CD4-positive, CD25-positive, alpha-beta regulatory T cell (primary cell): ENCODE measurements at regions not wholly inside any gene's neighbourhood (a gene's known extent, or its start where the extent isn't known, plus 50 kb on each side); places are given as distances from the start of the nearest gene placed in this dataset.
"Not testable (repeated sequence)": the region's sequence is repeated elsewhere in the genome, so short reads cannot be mapped to it uniquely, and the experiment has no call there.

Experiments used
- ATAC-seq, 2 donors: fragments of 150-1000 bp; cut with Tn5 transposase; one replicate each; pipeline ENCODE4 v1.10.0; 2021; ENCODE audit warnings: low read depth in 2 of 2, moderate number of reproducible peaks in 2 of 2, moderate library complexity in 1 of 2
- DNase-seq, 3 donors: peaks; one replicate each; pipeline versions ENCODE4 v3.0.0 to v3.0.0-alpha.2; 2012 to 2022; ENCODE audit warnings: mixed read lengths in 1 of 3
- H3K27ac ChIP-seq: one replicate; pipeline ENCODE4 v1.7.0; 2013; ENCODE audit warnings: mild to moderate bottlenecking, low read length; ENCODE audit not compliant: insufficient read depth, poor library complexity, severe bottlenecking
- H3K27me3 ChIP-seq: one replicate; pipeline ENCODE4 v1.7.0; 2013; ENCODE audit warnings: low read length; ENCODE audit not compliant: control insufficient read depth, insufficient read depth
- H3K36me3 ChIP-seq: one replicate; pipeline ENCODE4 v1.7.0; 2013; ENCODE audit warnings: mild to moderate bottlenecking, low read length, moderate library complexity; ENCODE audit not compliant: control insufficient read depth, insufficient read depth
- H3K4me1 ChIP-seq: 2 replicates; pipeline ENCODE4 v1.7.0; 2013; ENCODE audit warnings: mild to moderate bottlenecking, low read length; ENCODE audit not compliant: insufficient read depth, control insufficient read depth, poor library complexity, severe bottlenecking
- H3K4me3 ChIP-seq: one replicate; pipeline ENCODE4 v1.7.0; 2013; ENCODE audit warnings: low read depth, mild to moderate bottlenecking, low read length, moderate library complexity
- H3K9me3 ChIP-seq, 2 experiments: 1 replicate in 1 of 2; 2 replicates in 1 of 2; pipeline ENCODE4 v1.7.0; 2013; ENCODE audit warnings: low read length in 2 of 2, mild to moderate bottlenecking in 1 of 2, moderate library complexity in 1 of 2; ENCODE audit not compliant: control insufficient read depth in 2 of 2
- H3K27ac Mint-ChIP-seq, 3 donors: one replicate each; pipeline ENCODE4 v1.8.0; 2020 to 2022; ENCODE audit warnings: mild to moderate bottlenecking in 3 of 3, mixed read lengths in 3 of 3, moderate library complexity in 2 of 3
- H3K27me3 Mint-ChIP-seq: one replicate; pipeline ENCODE4 v1.8.0; 2022; ENCODE audit warnings: mild to moderate bottlenecking, mixed read lengths
- H3K36me3 Mint-ChIP-seq: one replicate; pipeline ENCODE4 v1.8.0; 2020; ENCODE audit warnings: mixed read lengths
- H3K4me1 Mint-ChIP-seq, 4 donors: one replicate each; pipeline ENCODE4 v1.8.0; 2020 to 2022; ENCODE audit warnings: mixed read lengths in 4 of 4, mild to moderate bottlenecking in 1 of 4
- H3K4me3 Mint-ChIP-seq, 4 donors: one replicate each; pipeline ENCODE4 v1.8.0; 2020 to 2022; ENCODE audit warnings: mild to moderate bottlenecking in 4 of 4, mixed read lengths in 4 of 4, moderate library complexity in 3 of 4
- H3K9me3 Mint-ChIP-seq, 7 donors: one replicate each; pipeline ENCODE4 v1.8.0; 2020 to 2022; ENCODE audit warnings: mixed read lengths in 7 of 7, mild to moderate bottlenecking in 3 of 7, moderate library complexity in 2 of 7

DNA sequence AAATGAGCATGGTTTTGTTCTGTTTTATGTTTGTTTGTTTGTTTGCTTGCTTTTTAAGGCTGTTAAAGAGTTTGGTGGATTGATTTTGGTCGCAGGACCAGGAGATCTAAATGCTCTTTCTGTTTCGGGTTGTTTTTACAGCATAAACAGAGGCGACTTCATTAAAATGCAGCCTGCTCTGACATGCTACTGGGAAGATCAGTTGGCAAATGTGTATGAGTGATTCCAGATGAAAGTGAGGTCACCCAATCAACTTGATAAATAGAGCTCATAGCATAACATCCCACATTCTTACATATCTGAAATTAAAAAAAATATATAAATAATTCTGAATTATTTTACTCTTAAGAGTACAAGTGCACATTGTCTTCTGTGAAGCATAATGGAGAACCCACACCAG, 947.7 kb downstream of the GALC start:
- H3K4me3 Mint-ChIP-seq = no peak overlapping the region

DNA sequence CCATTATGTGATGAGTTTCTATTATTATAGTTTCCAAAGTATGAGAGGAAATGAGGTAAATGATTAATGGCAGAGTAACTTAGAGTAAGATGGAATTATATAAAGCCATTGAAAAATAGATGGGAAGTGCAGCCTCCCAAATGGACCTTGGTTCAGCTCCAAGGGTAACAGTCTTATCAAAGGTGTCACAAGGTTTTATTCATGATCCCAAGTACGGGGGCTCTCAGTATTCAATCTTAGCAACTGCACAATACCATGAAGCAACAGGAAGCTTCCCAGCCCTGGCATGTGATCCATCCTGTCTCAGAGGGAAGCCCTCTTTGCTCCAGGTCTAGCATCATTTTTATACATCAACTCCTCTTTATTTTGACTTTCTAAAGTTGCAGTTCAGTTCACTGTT, 948.2 kb downstream of the GALC start:
- Histone ChIP-seq H3K36me3 (no peaks in the 10 kb centered on the region), H3K4me1 (no peaks in the 10 kb centered on the region), H3K27ac (no peak overlapping the region), H3K27me3 (no peaks in the 10 kb centered on the region), H3K4me3 (no peak overlapping the region), H3K9me3 (no peaks in the 10 kb centered on the region)
- ATAC-seq = no peak
- Mint-ChIP-seq H3K4me3 (no peak overlapping the region), H3K9me3 (peaks cover 3 to 17% (median 6%) of the 10 kb centered on the region in 7 donors), H3K27ac (no peak overlapping the region), H3K4me1 (no peaks in the 10 kb centered on the region), H3K36me3 (no peaks in the 10 kb centered on the region), H3K27me3 (no peaks in the 10 kb centered on the region)
- DNase-seq = no peak

More for the DNA sequence above, 947.7 kb downstream of the GALC start:
- no peaks in the 10 kb centered on the region for H3K27me3 ChIP-seq
- H3K4me3 ChIP-seq = no peak overlapping the region
- H3K4me1 ChIP-seq = no peaks in the 10 kb centered on the region
- H3K9me3 ChIP-seq = no peaks in the 10 kb centered on the region
- DNase-seq (no peak), ATAC-seq (no peak)
- no peak overlapping the region for H3K27ac ChIP-seq
- Mint-ChIP-seq H3K27me3 (no peaks in the 10 kb centered on the region), H3K9me3 (peaks cover 0 to 13% (median 4%) of the 10 kb centered on the region in 7 donors), H3K36me3 (no peaks in the 10 kb centered on the region), H3K4me1 (no peaks in the 10 kb centered on the region), H3K27ac (no peak overlapping the region)
- no peaks in the 10 kb centered on the region for H3K36me3 ChIP-seq

DNA sequence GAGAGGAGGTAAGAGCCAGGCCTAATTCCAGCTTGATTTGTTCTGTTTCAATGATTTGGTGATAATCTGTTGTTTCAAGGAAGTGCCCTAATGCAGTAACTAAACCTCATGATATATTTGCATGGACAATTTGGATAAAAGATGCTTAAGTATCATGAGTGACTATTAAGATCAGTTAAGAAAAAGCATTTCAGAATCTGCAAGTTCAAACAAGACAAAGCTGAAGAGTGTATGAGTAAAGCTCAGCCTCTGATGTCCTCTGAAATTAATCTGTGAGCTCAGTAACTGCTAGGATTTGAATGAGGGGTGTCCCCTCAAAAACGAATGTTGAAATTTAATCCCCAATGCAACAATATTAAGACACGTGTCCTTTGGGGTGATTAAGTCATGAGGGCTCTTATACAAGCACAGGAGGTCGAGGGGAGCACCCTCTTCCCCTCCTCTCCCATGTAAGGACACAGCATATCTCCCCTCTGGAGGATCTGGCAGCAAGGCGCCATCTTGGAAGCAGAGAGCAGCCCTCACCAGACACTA, 949.2 kb downstream of the GALC start:
- Histone ChIP-seq H3K4me1 (no peaks in the 10 kb centered on the region), H3K4me3 (no peak overlapping the region), H3K27me3 (no peaks in the 10 kb centered on the region), H3K36me3 (no peaks in the 10 kb centered on the region), H3K9me3 (no peaks in the 10 kb centered on the region), H3K27ac (no peak overlapping the region)
- DNase-seq = no peak
- H3K27me3 Mint-ChIP-seq = no peaks in the 10 kb centered on the region
- H3K9me3 Mint-ChIP-seq = peaks cover 3 to 17% (median 6%) of the 10 kb centered on the region in 7 donors
- H3K36me3 Mint-ChIP-seq = no peaks in the 10 kb centered on the region
- no peak overlapping the region for H3K27ac Mint-ChIP-seq
- no peak overlapping the region for H3K4me3 Mint-ChIP-seq
- no peaks in the 10 kb centered on the region for H3K4me1 Mint-ChIP-seq
- no peak for ATAC-seq

DNA sequence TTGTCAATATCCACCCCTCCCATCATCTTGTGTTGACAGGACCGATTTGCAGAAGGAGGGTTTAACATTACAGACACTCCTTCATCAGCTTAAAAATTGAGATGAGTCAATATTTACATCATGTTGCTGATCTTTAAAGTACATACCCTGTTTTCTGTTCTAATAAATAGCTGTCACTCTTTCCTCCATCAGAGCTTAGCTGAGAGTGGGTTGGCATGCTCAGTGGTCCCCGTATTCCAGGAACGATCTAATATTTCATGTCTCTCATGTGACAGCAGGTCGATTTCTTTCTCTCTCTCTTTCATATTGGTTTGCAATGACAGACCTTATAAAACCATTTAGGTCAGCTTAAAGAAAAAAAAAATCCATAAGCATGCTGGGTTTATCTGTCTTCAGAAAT, 950.6 kb downstream of the GALC start:
- H3K36me3 ChIP-seq = no peaks in the 10 kb centered on the region
- H3K4me3 ChIP-seq = no peak overlapping the region
- Mint-ChIP-seq H3K36me3 (no peaks in the 10 kb centered on the region), H3K27me3 (no peaks in the 10 kb centered on the region), H3K4me1 (no peaks in the 10 kb centered on the region), H3K4me3 (no peak overlapping the region), H3K27ac (no peak overlapping the region), H3K9me3 (peaks cover 4 to 17% (median 7%) of the 10 kb centered on the region in 7 donors)
- ATAC-seq (no peak), DNase-seq (no peak)
- no peaks in the 10 kb centered on the region for H3K27me3 ChIP-seq
- H3K9me3 ChIP-seq = no peaks in the 10 kb centered on the region
- no peaks in the 10 kb centered on the region for H3K4me1 ChIP-seq
- H3K27ac ChIP-seq = no peak overlapping the region

DNA sequence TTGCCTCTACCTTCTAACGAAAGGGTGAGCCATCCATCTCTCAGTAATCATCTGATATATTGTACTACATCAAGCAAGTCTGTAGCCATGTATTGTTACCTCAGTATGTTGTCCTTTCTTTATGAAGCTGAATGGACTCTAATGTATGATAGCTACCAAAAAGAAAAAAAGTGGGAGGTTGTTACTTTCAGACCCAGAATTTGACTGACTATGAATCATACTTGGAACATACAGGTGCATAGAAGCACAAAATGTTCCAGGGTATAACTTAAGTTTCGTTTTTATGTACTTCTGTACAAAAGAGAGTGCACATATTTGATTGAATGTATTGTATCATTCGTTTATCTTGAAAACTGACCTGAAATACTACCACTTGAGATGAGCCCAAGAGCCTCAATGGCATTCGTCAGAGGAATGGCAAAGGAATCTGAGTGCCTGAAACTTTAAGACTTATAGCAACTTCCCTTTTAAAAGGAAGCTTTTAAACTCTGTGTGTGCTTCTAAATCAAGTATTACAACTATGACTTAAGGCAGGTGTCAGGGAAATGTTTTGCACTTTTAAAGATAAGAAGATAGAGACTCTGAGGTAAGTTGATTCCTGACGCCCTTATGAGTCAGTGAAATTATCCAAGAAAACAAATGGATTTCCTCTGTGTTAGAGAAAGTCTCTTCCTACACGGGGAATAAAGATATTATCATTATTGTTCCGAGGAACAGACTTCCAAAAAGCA, 951.5 kb downstream of the GALC start:
- peaks cover 4 to 17% (median 7%) of the 10 kb centered on the region in 7 donors for H3K9me3 Mint-ChIP-seq
- Histone ChIP-seq H3K4me3 (no peak overlapping the region), H3K27ac (no peak overlapping the region), H3K27me3 (no peaks in the 10 kb centered on the region), H3K36me3 (no peaks in the 10 kb centered on the region), H3K4me1 (no peaks in the 10 kb centered on the region), H3K9me3 (no peaks in the 10 kb centered on the region)
- H3K36me3 Mint-ChIP-seq = no peaks in the 10 kb centered on the region
- DNase-seq = no peak
- H3K27ac Mint-ChIP-seq = no peak overlapping the region
- no peak overlapping the region for H3K4me3 Mint-ChIP-seq
- ATAC-seq = no peak
- no peaks in the 10 kb centered on the region for H3K4me1 Mint-ChIP-seq
- H3K27me3 Mint-ChIP-seq = no peaks in the 10 kb centered on the region

DNA sequence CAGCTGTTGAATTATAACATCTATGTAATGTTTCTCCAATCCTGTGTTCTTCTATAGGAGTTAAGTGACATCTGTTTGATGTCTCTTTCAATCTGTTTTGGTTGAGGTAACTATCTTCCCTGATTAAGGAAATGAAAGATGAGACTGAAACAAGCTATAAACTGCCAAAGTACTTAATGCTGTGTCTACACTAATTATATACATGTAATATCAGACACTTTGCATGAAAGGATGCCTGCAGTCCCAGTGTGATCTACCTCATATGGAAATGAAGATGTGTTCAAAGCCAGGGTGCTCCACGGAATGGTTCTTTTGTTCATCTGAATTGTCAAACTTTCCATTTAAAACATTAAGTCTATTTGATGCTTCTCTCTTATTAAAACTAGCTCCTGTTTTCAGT, 958.3 kb downstream of the GALC start:
- no peaks in the 10 kb centered on the region for H3K4me1 Mint-ChIP-seq
- no peak overlapping the region for H3K4me3 Mint-ChIP-seq
- DNase-seq (no peak), ATAC-seq (no peak)
- Histone ChIP-seq H3K4me1 (no peaks in the 10 kb centered on the region), H3K9me3 (peaks cover 0 to 6% of the 10 kb centered on the region in 2 experiments), H3K27ac (no peak overlapping the region), H3K4me3 (no peak overlapping the region), H3K36me3 (no peaks in the 10 kb centered on the region), H3K27me3 (no peaks in the 10 kb centered on the region)
- H3K27ac Mint-ChIP-seq = no peak overlapping the region
- peaks cover 1 to 21% (median 10%) of the 10 kb centered on the region in 7 donors for H3K9me3 Mint-ChIP-seq
- no peaks in the 10 kb centered on the region for H3K36me3 Mint-ChIP-seq
- H3K27me3 Mint-ChIP-seq = no peaks in the 10 kb centered on the region

- no peak for ATAC-seq
- no peak overlapping the region for H3K4me3 Mint-ChIP-seq
- no peak for DNase-seq
- Histone ChIP-seq H3K4me1 (no peaks in the 10 kb centered on the region), H3K27ac (no peak overlapping the region), H3K36me3 (no peaks in the 10 kb centered on the region), H3K4me3 (no peak overlapping the region), H3K9me3 (peaks cover 0 to 6% of the 10 kb centered on the region in 2 experiments), H3K27me3 (no peaks in the 10 kb centered on the region)
- no peaks in the 10 kb centered on the region for H3K36me3 Mint-ChIP-seq
- peaks cover 5 to 26% (median 13%) of the 10 kb centered on the region in 7 donors for H3K9me3 Mint-ChIP-seq
- no peaks in the 10 kb centered on the region for H3K27me3 Mint-ChIP-seq
- no peak overlapping the region for H3K27ac Mint-ChIP-seq
- H3K4me1 Mint-ChIP-seq = no peaks in the 10 kb centered on the region
Observed at GRCh38 chr14:87030197-87030596, 962.8 kb downstream of the GALC start.

- H3K27me3 Mint-ChIP-seq, H3K27me3 ChIP-seq, ATAC-seq, H3K4me3 Mint-ChIP-seq, H3K27ac ChIP-seq, DNase-seq, H3K36me3 Mint-ChIP-seq, H3K4me3 ChIP-seq, H3K9me3 ChIP-seq, H3K4me1 Mint-ChIP-seq, H3K4me1 ChIP-seq, H3K36me3 ChIP-seq, H3K27ac Mint-ChIP-seq: not testable (repeated sequence)
- H3K9me3 Mint-ChIP-seq = peaks cover 0 to 11% (median 3%) of the 10 kb centered on the region in 7 donors
Observed at GRCh38 chr14:87020106-87020505, 972.9 kb downstream of the GALC start.
